T-helper 2 cell treated with Interferon-gamma antibody and Interleukin-4, amounts not matched to agents 5 μg/mL and 100 μg/mL, for 36 hours (primary cell): ENCODE measurements at regions not wholly inside any gene's neighbourhood (a gene's known extent, or its start where the extent isn't known, plus 50 kb on each side); places are given as distances from the start of the nearest gene placed in this dataset.

Source experiments
- DNase-seq: peaks from one replicate; pipeline ENCODE4 v3.0.0; 2021; ENCODE audit warnings: low spot score
- H3K27ac Mint-ChIP-seq: one replicate; pipeline ENCODE4 v1.8.0; 2021; ENCODE audit warnings: mild to moderate bottlenecking, mixed read lengths
- H3K27me3 Mint-ChIP-seq: one replicate; pipeline ENCODE4 v1.8.0; 2021; ENCODE audit warnings: low read depth, mixed read lengths
- H3K36me3 Mint-ChIP-seq: one replicate; pipeline ENCODE4 v1.8.0; 2021; ENCODE audit warnings: low read depth, mixed read lengths
- H3K4me1 Mint-ChIP-seq: one replicate; pipeline ENCODE4 v1.8.0; 2021; ENCODE audit warnings: low read depth, mixed read lengths
- H3K4me3 Mint-ChIP-seq: one replicate; pipeline ENCODE4 v1.8.0; 2022; ENCODE audit warnings: mild to moderate bottlenecking, moderate library complexity, mixed read lengths
- H3K9me3 Mint-ChIP-seq: one replicate; pipeline ENCODE4 v1.8.0; 2021; ENCODE audit warnings: mixed read lengths

- H3K4me3 Mint-ChIP-seq: no peak overlapping the region
- H3K9me3 Mint-ChIP-seq: no peaks in the 10 kb centered on the region
- H3K27me3 Mint-ChIP-seq: peaks cover 20% of the 10 kb centered on the region
- no peaks in the 10 kb centered on the region for H3K36me3 Mint-ChIP-seq
- DNase-seq: no peak
- no peaks in the 10 kb centered on the region for H3K4me1 Mint-ChIP-seq
- H3K27ac Mint-ChIP-seq: no peak overlapping the region
These were observed 60.7 kb upstream of the SMLR1 start for GRCh38 chr6:130766239-130767144.

GRCh38 chr6:130769861-130770260 lies 57.3 kb upstream of the SMLR1 start:
- Mint-ChIP-seq H3K4me3 (no peak overlapping the region), H3K9me3 (no peaks in the 10 kb centered on the region), H3K27ac (no peak overlapping the region), H3K36me3 (no peaks in the 10 kb centered on the region), H3K4me1 (no peaks in the 10 kb centered on the region), H3K27me3 (peaks cover 3% of the 10 kb centered on the region)
- DNase-seq: no peak

GRCh38 chr6:130771741-130772140 lies 55.5 kb upstream of the SMLR1 start:
- H3K27ac Mint-ChIP-seq: no peak overlapping the region
- DNase-seq: no peak
- H3K9me3 Mint-ChIP-seq: no peaks in the 10 kb centered on the region
- no peaks in the 10 kb centered on the region for H3K27me3 Mint-ChIP-seq
- peaks cover 7% of the 10 kb centered on the region for H3K4me1 Mint-ChIP-seq
- H3K36me3 Mint-ChIP-seq: no peaks in the 10 kb centered on the region
- H3K4me3 Mint-ChIP-seq: no peak overlapping the region

GRCh38 chr6:130773860-130774259 lies 53.3 kb upstream of the SMLR1 start:
- Mint-ChIP-seq H3K36me3 (no peaks in the 10 kb centered on the region), H3K9me3 (no peaks in the 10 kb centered on the region)

GRCh38 chr6:130775411-130776012 lies 51.7 kb upstream of the SMLR1 start:
- Mint-ChIP-seq H3K27ac (no peak overlapping the region), H3K27me3 (no peaks in the 10 kb centered on the region)

More at GRCh38 chr6:130773860-130774259, 53.3 kb upstream of the SMLR1 start:
- no peak for DNase-seq
- peaks cover 20% of the 10 kb centered on the region for H3K4me1 Mint-ChIP-seq
- H3K27me3 Mint-ChIP-seq: no peaks in the 10 kb centered on the region
- H3K4me3 Mint-ChIP-seq: no peak overlapping the region
- H3K27ac Mint-ChIP-seq: no peak overlapping the region

GRCh38 chr6:130776287-130776925 lies 50.8 kb upstream of the SMLR1 start:
- Mint-ChIP-seq H3K4me3 (peak overlapping the region; percentile 11), H3K9me3 (peaks cover under 1% of the 10 kb centered on the region), H3K4me1 (peaks cover 28% of the 10 kb centered on the region), H3K36me3 (no peaks in the 10 kb centered on the region), H3K27ac (peak overlapping the region; percentile 37), H3K27me3 (no peaks in the 10 kb centered on the region)
- DNase-seq: no peak

More at GRCh38 chr6:130775411-130776012, 51.7 kb upstream of the SMLR1 start:
- no peak overlapping the region for H3K4me3 Mint-ChIP-seq
- no peaks in the 10 kb centered on the region for H3K9me3 Mint-ChIP-seq
- no peaks in the 10 kb centered on the region for H3K36me3 Mint-ChIP-seq
- H3K4me1 Mint-ChIP-seq: peaks cover 27% of the 10 kb centered on the region
- DNase-seq: no peak
